ENCODE measurements at regions not wholly inside any gene's neighbourhood (a gene's known extent, or its start where the extent isn't known, plus 50 kb on each side); places are given as distances from the start of the nearest gene placed in this dataset.

- DNase-seq = no peak
Measured at GRCh38 chr1:209249785-209250440, 333.6 kb upstream of the CAMK1G start.

- no peak for DNase-seq
Measured at GRCh38 chr1:209250861-209251636, 332.5 kb upstream of the CAMK1G start.

GRCh38 chr1:209256766-209257350 lies 326.7 kb upstream of the CAMK1G start:
- no peak for DNase-seq

- no peak for DNase-seq
Measured at GRCh38 chr1:209257454-209257853, 326.1 kb upstream of the CAMK1G start.

- DNase-seq = no peak
Measured at GRCh38 chr1:209260136-209260535, 323.4 kb upstream of the CAMK1G start.

GRCh38 chr1:209262631-209263030 lies 320.9 kb upstream of the CAMK1G start:
- DNase-seq = no peak

- no peak for DNase-seq
Measured at GRCh38 chr1:209265301-209265700, 318.2 kb upstream of the CAMK1G start.

GRCh38 chr1:209266590-209267205 lies 316.8 kb upstream of the CAMK1G start:
- no peak for DNase-seq

- DNase-seq = no peak
Measured at GRCh38 chr1:209267968-209268367, 315.5 kb upstream of the CAMK1G start.

GRCh38 chr1:209268479-209268878 lies 315.0 kb upstream of the CAMK1G start:
- no peak for DNase-seq

- no peak for DNase-seq
Measured at GRCh38 chr1:209276321-209276720, 307.2 kb upstream of the CAMK1G start.

- DNase-seq = no peak
Measured at GRCh38 chr1:209277662-209278061, 305.9 kb upstream of the CAMK1G start.

- no peak for DNase-seq
Measured at GRCh38 chr1:209291715-209292114, 291.8 kb upstream of the CAMK1G start.

GRCh38 chr1:209302779-209303568 lies 280.5 kb upstream of the CAMK1G start:
- DNase-seq = no peak

- DNase-seq = no peak
Measured at GRCh38 chr1:209304166-209304565, 279.3 kb upstream of the CAMK1G start.

GRCh38 chr1:209305221-209305954 lies 278.1 kb upstream of the CAMK1G start:
- DNase-seq = no peak

- no peak for DNase-seq
Measured at GRCh38 chr1:209307846-209308245, 275.7 kb upstream of the CAMK1G start.

- DNase-seq = no peak
Measured at GRCh38 chr1:209309198-209309597, 274.3 kb upstream of the CAMK1G start.

- DNase-seq = no peak
Measured at GRCh38 chr1:209311770-209312169, 271.7 kb upstream of the CAMK1G start.

GRCh38 chr1:209316929-209317328 lies 266.6 kb upstream of the CAMK1G start:
- DNase-seq = no peak

- no peak for DNase-seq
Measured at GRCh38 chr1:209318181-209319056, 265.1 kb upstream of the CAMK1G start.

All from activated CD4-positive, alpha-beta T cell treated with anti-CD3 and anti-CD28 coated beads, Interleukin-2, amount 50 U/mL, for 48 hours (primary cell).